ENCODE measurements at regions not wholly inside any gene's neighbourhood (a gene's known extent, or its start where the extent isn't known, plus 50 kb on each side); places are given as distances from the start of the nearest gene placed in this dataset.
"Not testable (repeated sequence)": the region's sequence is repeated elsewhere in the genome, so short reads cannot be mapped to it uniquely, and the experiment has no call there.

GRCh38 chr5:103901885-103902284 lies 339.3 kb upstream of the NUDT12 start:
- no peaks in the 10 kb centered on the region for H3K36me3 Mint-ChIP-seq (ENCODE audit: insufficient read depth)
- no peaks in the 10 kb centered on the region for H3K27me3 Mint-ChIP-seq (ENCODE audit: low read depth)

GRCh38 chr5:103896593-103896992 lies 334.0 kb upstream of the NUDT12 start:
- DNase-seq (no peak), ATAC-seq (no peak)
- peaks cover 16% of the 10 kb centered on the region for H3K9me3 Mint-ChIP-seq
- H3K27me3 Mint-ChIP-seq (ENCODE audit: low read depth): no peaks in the 10 kb centered on the region
- no peaks in the 10 kb centered on the region for H3K36me3 Mint-ChIP-seq (ENCODE audit: insufficient read depth)
- H3K4me3 Mint-ChIP-seq: no peak overlapping the region
- no peaks in the 10 kb centered on the region for H3K4me1 Mint-ChIP-seq (ENCODE audit: low read depth)

More at GRCh38 chr5:103901885-103902284, 339.3 kb upstream of the NUDT12 start:
- no peak for DNase-seq
- Mint-ChIP-seq H3K4me3 (no peak overlapping the region), H3K4me1 (ENCODE audit: low read depth) (no peaks in the 10 kb centered on the region), H3K9me3 (peaks cover 28% of the 10 kb centered on the region)
- no peak for ATAC-seq

GRCh38 chr5:103895738-103896137 lies 333.1 kb upstream of the NUDT12 start:
- ATAC-seq (no peak), DNase-seq (no peak)
- H3K4me1 Mint-ChIP-seq (ENCODE audit: low read depth): no peaks in the 10 kb centered on the region
- H3K27me3 Mint-ChIP-seq (ENCODE audit: low read depth): no peaks in the 10 kb centered on the region
- no peak overlapping the region for H3K4me3 Mint-ChIP-seq
- H3K36me3 Mint-ChIP-seq (ENCODE audit: insufficient read depth): no peaks in the 10 kb centered on the region
- H3K9me3 Mint-ChIP-seq: peaks cover 9% of the 10 kb centered on the region

GRCh38 chr5:103894882-103895281 lies 332.3 kb upstream of the NUDT12 start:
- DNase-seq (no peak), ATAC-seq (no peak)
- Mint-ChIP-seq H3K4me1 (ENCODE audit: low read depth) (no peaks in the 10 kb centered on the region), H3K9me3 (peaks cover 9% of the 10 kb centered on the region), H3K36me3 (ENCODE audit: insufficient read depth) (no peaks in the 10 kb centered on the region), H3K27me3 (ENCODE audit: low read depth) (no peaks in the 10 kb centered on the region), H3K4me3 (no peak overlapping the region)

GRCh38 chr5:103891151-103891550 lies 328.6 kb upstream of the NUDT12 start:
- Mint-ChIP-seq H3K9me3 (peaks cover 3% of the 10 kb centered on the region), H3K27me3 (ENCODE audit: low read depth) (no peaks in the 10 kb centered on the region), H3K4me1 (ENCODE audit: low read depth) (no peaks in the 10 kb centered on the region), H3K36me3 (ENCODE audit: insufficient read depth) (no peaks in the 10 kb centered on the region), H3K4me3 (no peak overlapping the region)
- DNase-seq (no peak), ATAC-seq (no peak)

- Mint-ChIP-seq H3K27me3 (ENCODE audit: low read depth) (no peaks in the 10 kb centered on the region), H3K36me3 (ENCODE audit: insufficient read depth) (no peaks in the 10 kb centered on the region), H3K9me3 (peaks cover 3% of the 10 kb centered on the region), H3K4me1 (ENCODE audit: low read depth) (no peaks in the 10 kb centered on the region), H3K4me3 (no peak overlapping the region)
- ATAC-seq (no peak), DNase-seq (no peak)
Observed at GRCh38 chr5:103890313-103890712, 327.7 kb upstream of the NUDT12 start.

- no peaks in the 10 kb centered on the region for H3K36me3 Mint-ChIP-seq (ENCODE audit: insufficient read depth)
Observed at GRCh38 chr5:103889500-103890209, 327.1 kb upstream of the NUDT12 start.

GRCh38 chr5:103886826-103887225 lies 324.2 kb upstream of the NUDT12 start:
- ATAC-seq (no peak), DNase-seq (no peak)
- Mint-ChIP-seq H3K27me3 (ENCODE audit: low read depth) (no peaks in the 10 kb centered on the region), H3K4me3 (no peak overlapping the region), H3K36me3 (ENCODE audit: insufficient read depth) (no peaks in the 10 kb centered on the region), H3K9me3 (no peaks in the 10 kb centered on the region), H3K4me1 (ENCODE audit: low read depth) (no peaks in the 10 kb centered on the region)

More at GRCh38 chr5:103889500-103890209, 327.1 kb upstream of the NUDT12 start:
- Mint-ChIP-seq H3K27me3 (ENCODE audit: low read depth) (no peaks in the 10 kb centered on the region), H3K4me3 (no peak overlapping the region), H3K4me1 (ENCODE audit: low read depth) (no peaks in the 10 kb centered on the region), H3K9me3 (peaks cover 1% of the 10 kb centered on the region)
- no peak for DNase-seq
- ATAC-seq: no peak

- Mint-ChIP-seq H3K36me3 (ENCODE audit: insufficient read depth) (no peaks in the 10 kb centered on the region), H3K9me3 (no peaks in the 10 kb centered on the region), H3K27me3 (ENCODE audit: low read depth) (no peaks in the 10 kb centered on the region), H3K4me1 (ENCODE audit: low read depth) (no peaks in the 10 kb centered on the region), H3K4me3 (no peak overlapping the region)
- DNase-seq: no peak
- no peak for ATAC-seq
Observed at GRCh38 chr5:103883143-103883542, 320.6 kb upstream of the NUDT12 start.

GRCh38 chr5:103881560-103881959 lies 319.0 kb upstream of the NUDT12 start:
- H3K27me3 Mint-ChIP-seq (ENCODE audit: low read depth): no peaks in the 10 kb centered on the region
- H3K36me3 Mint-ChIP-seq (ENCODE audit: insufficient read depth): no peaks in the 10 kb centered on the region
- no peak overlapping the region for H3K4me3 Mint-ChIP-seq
- ATAC-seq (no peak), DNase-seq (no peak)
- H3K4me1 Mint-ChIP-seq (ENCODE audit: low read depth): no peaks in the 10 kb centered on the region
- H3K9me3 Mint-ChIP-seq: no peaks in the 10 kb centered on the region

GRCh38 chr5:103867857-103868598 lies 305.4 kb upstream of the NUDT12 start:
- peaks cover 3% of the 10 kb centered on the region for H3K9me3 Mint-ChIP-seq
- no peaks in the 10 kb centered on the region for H3K4me1 Mint-ChIP-seq (ENCODE audit: low read depth)
- H3K27me3 Mint-ChIP-seq (ENCODE audit: low read depth): no peaks in the 10 kb centered on the region
- DNase-seq: no peak
- H3K36me3 Mint-ChIP-seq (ENCODE audit: insufficient read depth): no peaks in the 10 kb centered on the region
- ATAC-seq: no peak
- no peak overlapping the region for H3K4me3 Mint-ChIP-seq

GRCh38 chr5:103866169-103866568 lies 303.6 kb upstream of the NUDT12 start:
- Mint-ChIP-seq H3K36me3 (ENCODE audit: insufficient read depth) (no peaks in the 10 kb centered on the region), H3K27me3 (ENCODE audit: low read depth) (no peaks in the 10 kb centered on the region), H3K4me1 (ENCODE audit: low read depth) (no peaks in the 10 kb centered on the region), H3K4me3 (no peak overlapping the region), H3K9me3 (peaks cover 3% of the 10 kb centered on the region)
- ATAC-seq (no peak), DNase-seq (no peak)

GRCh38 chr5:103862398-103862797 lies 299.8 kb upstream of the NUDT12 start:
- Mint-ChIP-seq H3K9me3 (peaks cover 8% of the 10 kb centered on the region), H3K4me3 (no peak overlapping the region), H3K4me1 (ENCODE audit: low read depth) (no peaks in the 10 kb centered on the region), H3K27me3 (ENCODE audit: low read depth) (no peaks in the 10 kb centered on the region), H3K36me3 (ENCODE audit: insufficient read depth) (no peaks in the 10 kb centered on the region)
- ATAC-seq (no peak), DNase-seq (no peak)

- Mint-ChIP-seq H3K4me3 (no peak overlapping the region), H3K36me3 (ENCODE audit: insufficient read depth) (no peaks in the 10 kb centered on the region), H3K4me1 (ENCODE audit: low read depth) (no peaks in the 10 kb centered on the region), H3K9me3 (peaks cover 13% of the 10 kb centered on the region), H3K27me3 (ENCODE audit: low read depth) (no peaks in the 10 kb centered on the region)
- ATAC-seq: no peak
- DNase-seq: no peak
Observed at GRCh38 chr5:103860327-103860726, 297.7 kb upstream of the NUDT12 start.

- not testable (repeated sequence) for H3K36me3 Mint-ChIP-seq (ENCODE audit: insufficient read depth); H3K9me3 Mint-ChIP-seq; H3K4me1 Mint-ChIP-seq (ENCODE audit: low read depth); ATAC-seq; H3K4me3 Mint-ChIP-seq; H3K27me3 Mint-ChIP-seq (ENCODE audit: low read depth); DNase-seq
Observed at GRCh38 chr5:103858367-103858766, 295.8 kb upstream of the NUDT12 start.
